PC-3 (cell line): ENCODE measurements at regions not wholly inside any gene's neighbourhood (a gene's known extent, or its start where the extent isn't known, plus 50 kb on each side); places are given as distances from the start of the nearest gene placed in this dataset.

Experiments used
- EZH2 ChIP-seq: fragments of 300-600 bp; sonication (generic); IDR thresholded peaks from one replicate; pipeline ENCODE4 v1.6.1; 2017; ENCODE audit warnings: antibody characterized with exemption, mild to moderate bottlenecking, low read length; ENCODE audit not compliant: unreplicated experiment
- EZH2phosphoT487 ChIP-seq: fragments of 300-600 bp; sonication (generic); IDR thresholded peaks from 2 replicates; pipeline ENCODE4 v1.6.1; 2018; ENCODE audit warnings: mild to moderate bottlenecking, antibody characterized with exemption, low read length, borderline replicate concordance
- TF ChIP-seq, protein P1 (sequence below): fragments of 300-600 bp; sonication (generic); conservative IDR thresholded peaks from 2 replicates; pipeline ENCODE4 v1.5.1; 2017; ENCODE audit warnings: antibody characterized with exemption, low read depth, mild to moderate bottlenecking, low read length

DNA sequence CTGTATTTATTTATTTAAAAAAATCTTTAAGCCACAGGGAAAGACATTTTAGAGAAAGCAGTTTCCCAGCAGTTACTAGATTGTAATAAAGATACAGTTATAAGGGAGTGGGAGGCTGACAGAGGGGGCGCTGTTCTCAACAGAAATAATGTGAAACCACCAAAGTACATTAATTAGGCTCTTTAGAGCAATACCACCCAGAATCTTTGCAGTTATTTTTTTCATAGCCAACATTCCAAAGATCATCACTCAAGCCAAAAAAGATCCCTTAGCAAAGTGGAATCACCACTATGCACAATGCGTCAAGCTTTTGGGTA is 331.3 kb upstream of the DEFB112 start:
- TF ChIP-seq EZH2 (no peak), EZH2phosphoT487 (no peak)
- TF ChIP-seq, protein P1, sequence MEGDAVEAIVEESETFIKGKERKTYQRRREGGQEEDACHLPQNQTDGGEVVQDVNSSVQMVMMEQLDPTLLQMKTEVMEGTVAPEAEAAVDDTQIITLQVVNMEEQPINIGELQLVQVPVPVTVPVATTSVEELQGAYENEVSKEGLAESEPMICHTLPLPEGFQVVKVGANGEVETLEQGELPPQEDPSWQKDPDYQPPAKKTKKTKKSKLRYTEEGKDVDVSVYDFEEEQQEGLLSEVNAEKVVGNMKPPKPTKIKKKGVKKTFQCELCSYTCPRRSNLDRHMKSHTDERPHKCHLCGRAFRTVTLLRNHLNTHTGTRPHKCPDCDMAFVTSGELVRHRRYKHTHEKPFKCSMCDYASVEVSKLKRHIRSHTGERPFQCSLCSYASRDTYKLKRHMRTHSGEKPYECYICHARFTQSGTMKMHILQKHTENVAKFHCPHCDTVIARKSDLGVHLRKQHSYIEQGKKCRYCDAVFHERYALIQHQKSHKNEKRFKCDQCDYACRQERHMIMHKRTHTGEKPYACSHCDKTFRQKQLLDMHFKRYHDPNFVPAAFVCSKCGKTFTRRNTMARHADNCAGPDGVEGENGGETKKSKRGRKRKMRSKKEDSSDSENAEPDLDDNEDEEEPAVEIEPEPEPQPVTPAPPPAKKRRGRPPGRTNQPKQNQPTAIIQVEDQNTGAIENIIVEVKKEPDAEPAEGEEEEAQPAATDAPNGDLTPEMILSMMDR: peak; percentile 61
